ENCODE measurements at regions not wholly inside any gene's neighbourhood (a gene's known extent, or its start where the extent isn't known, plus 50 kb on each side); places are given as distances from the start of the nearest gene placed in this dataset.

DNA sequence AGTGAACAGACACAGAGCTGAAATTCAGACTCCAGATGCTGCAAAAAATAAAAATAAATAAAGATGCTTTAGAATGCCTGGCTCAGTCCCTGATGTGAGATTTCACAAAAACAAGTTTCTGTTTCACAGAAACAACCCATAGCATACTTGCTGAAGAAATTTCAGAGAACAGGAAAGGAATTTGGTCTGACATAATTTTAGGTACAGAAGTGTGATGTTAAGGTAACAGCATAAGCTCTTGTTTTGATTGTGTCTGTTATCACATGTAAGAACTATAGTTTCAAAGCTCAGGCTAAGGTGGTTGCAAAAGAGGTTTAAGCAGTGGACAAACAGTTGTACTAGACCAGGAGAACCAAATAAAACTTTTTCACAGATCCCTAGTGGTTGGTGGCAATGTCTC is 152.1 kb downstream of the PTGER3 start (continued):
- TF ChIP-seq TRIM24 (CRISPR knock-in tag; IDR thresholded peaks at IDR 0.05), result no peak

DNA sequence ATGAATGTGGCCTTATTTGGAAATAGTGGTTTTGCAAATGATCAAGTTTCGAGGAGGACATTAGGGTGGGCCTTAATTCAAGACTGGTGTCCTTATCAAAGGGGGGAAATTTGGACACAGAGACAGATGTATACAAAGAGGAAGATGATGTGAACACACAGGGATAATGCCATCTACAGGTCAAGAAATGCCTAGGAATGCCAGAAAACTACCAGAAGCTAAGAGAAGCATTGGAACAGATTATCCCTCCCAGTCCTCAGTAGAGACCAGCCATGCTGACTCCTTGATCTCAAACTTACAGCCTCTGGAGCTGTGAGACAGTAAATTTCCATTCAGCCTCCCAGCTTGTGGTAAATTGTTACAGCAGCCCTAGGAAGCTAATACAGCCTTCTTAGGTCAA is 151.4 kb downstream of the PTGER3 start:
- Histone ChIP-seq H3K79me2 (ENCODE audit: insufficient read depth, low read length) (no peaks in the 10 kb centered on the region), H2AFZ (ENCODE audit: low read length) (no peak overlapping the region), H3K36me3 (replicated peaks in 1 of 2; ENCODE audit: control insufficient read depth in 1 of 2, insufficient read depth in 2 of 2, low read length in 2 of 2) (no peaks in the 10 kb centered on the region), H3K9ac (ENCODE audit: insufficient read depth, low read depth, low read length) (no peak overlapping the region), H3K4me2 (ENCODE audit: low read depth, low read length) (no peak overlapping the region), H3K4me3 (replicated peaks in 1 of 3; ENCODE audit: insufficient read depth in 1 of 3, low read depth in 2 of 3, low read length in 3 of 3) (no peak overlapping the region), H3K27ac (ENCODE audit: extremely low read length, insufficient read depth, low read length) (no peak overlapping the region), H4K20me1 (ENCODE audit: insufficient read depth, low read length) (no peaks in the 10 kb centered on the region), H3K27me3 (ENCODE audit: control insufficient read depth in 1 of 2, insufficient read depth in 2 of 2, low read length in 2 of 2) (no peaks in the 10 kb centered on the region), H3K4me1 (ENCODE audit: insufficient read depth, low read length) (no peaks in the 10 kb centered on the region), H3K9me3 (ENCODE audit: low read length) (no peaks in the 10 kb centered on the region)
- intact Hi-C loops (cut with micrococcal nuclease; ENCODE audit: unreplicated experiment) (loop anchor here (1.0 kb wide), 1 partner anchor 211 kb away; no protein-coding TSS in a partner anchor), in situ Hi-C loops (cut with HindIII; ENCODE audit: extremely low pct_ligation_motif_present, low pct_unique_long_range_greater_than_20kb) (no loop called here)
- ATAC-seq (0 out of 3 replicates have a peak, but pooled peaks have one; percentile 29), DNase-seq (ENCODE audit: low spot score) (no peak), FAIRE-seq (no peak)
- CTCF ChIA-PET (ENCODE audit: low intra/inter-chr PET ratio, low total read pairs), result no interaction called here
- WGBS (ENCODE audit: low lambda C conversion rate), result 0% methylated on average over 1 of the region's 1 CpG
- BruUV-seq (replicated peaks), result no TSS peak
- TF ChIP-seq, protein P1, sequence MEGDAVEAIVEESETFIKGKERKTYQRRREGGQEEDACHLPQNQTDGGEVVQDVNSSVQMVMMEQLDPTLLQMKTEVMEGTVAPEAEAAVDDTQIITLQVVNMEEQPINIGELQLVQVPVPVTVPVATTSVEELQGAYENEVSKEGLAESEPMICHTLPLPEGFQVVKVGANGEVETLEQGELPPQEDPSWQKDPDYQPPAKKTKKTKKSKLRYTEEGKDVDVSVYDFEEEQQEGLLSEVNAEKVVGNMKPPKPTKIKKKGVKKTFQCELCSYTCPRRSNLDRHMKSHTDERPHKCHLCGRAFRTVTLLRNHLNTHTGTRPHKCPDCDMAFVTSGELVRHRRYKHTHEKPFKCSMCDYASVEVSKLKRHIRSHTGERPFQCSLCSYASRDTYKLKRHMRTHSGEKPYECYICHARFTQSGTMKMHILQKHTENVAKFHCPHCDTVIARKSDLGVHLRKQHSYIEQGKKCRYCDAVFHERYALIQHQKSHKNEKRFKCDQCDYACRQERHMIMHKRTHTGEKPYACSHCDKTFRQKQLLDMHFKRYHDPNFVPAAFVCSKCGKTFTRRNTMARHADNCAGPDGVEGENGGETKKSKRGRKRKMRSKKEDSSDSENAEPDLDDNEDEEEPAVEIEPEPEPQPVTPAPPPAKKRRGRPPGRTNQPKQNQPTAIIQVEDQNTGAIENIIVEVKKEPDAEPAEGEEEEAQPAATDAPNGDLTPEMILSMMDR (CRISPR knock-in tag; IDR thresholded peaks at IDR 0.05), result 0 out of 2 replicates have a peak, but pooled peaks have one; percentile 16
- no peak for TF ChIP-seq CEBPB (IDR thresholded peaks at IDR 0.05; ENCODE audit: borderline replicate concordance, low read depth, low read length)
- POLR2A ChIA-PET, result no interaction called here

DNA sequence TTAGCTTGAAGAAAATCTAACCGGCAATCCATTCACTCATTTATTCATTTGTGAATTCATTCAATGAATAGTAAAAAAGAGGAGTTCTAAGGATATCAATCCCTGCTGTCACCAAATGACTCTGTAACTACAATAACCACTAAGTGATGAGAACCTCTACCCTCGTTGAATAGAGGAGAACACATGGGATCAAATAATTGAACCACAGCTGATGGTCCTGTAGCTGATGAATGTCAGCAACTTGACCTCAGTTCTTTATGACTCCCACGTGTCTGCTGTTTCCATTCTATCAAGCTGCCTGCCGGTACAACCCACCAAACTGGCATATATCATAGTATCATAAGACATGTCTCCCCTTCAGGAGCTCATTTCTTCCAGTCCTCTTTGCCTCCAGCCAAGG is 150.3 kb downstream of the PTGER3 start:
- Histone ChIP-seq H3K27ac (ENCODE audit: extremely low read length, insufficient read depth, low read length) (no peak overlapping the region), H3K9ac (ENCODE audit: insufficient read depth, low read depth, low read length) (no peak overlapping the region), H3K27me3 (ENCODE audit: control insufficient read depth in 1 of 2, insufficient read depth in 2 of 2, low read length in 2 of 2) (no peaks in the 10 kb centered on the region), H4K20me1 (ENCODE audit: insufficient read depth, low read length) (no peaks in the 10 kb centered on the region), H3K4me3 (replicated peaks in 1 of 3; ENCODE audit: insufficient read depth in 1 of 3, low read depth in 2 of 3, low read length in 3 of 3) (no peak overlapping the region), H3K36me3 (replicated peaks in 1 of 2; ENCODE audit: control insufficient read depth in 1 of 2, insufficient read depth in 2 of 2, low read length in 2 of 2) (no peaks in the 10 kb centered on the region), H3K79me2 (ENCODE audit: insufficient read depth, low read length) (no peaks in the 10 kb centered on the region), H3K9me3 (ENCODE audit: low read length) (no peaks in the 10 kb centered on the region), H2AFZ (ENCODE audit: low read length) (no peak overlapping the region), H3K4me1 (ENCODE audit: insufficient read depth, low read length) (no peaks in the 10 kb centered on the region), H3K4me2 (ENCODE audit: low read depth, low read length) (no peak overlapping the region)
- BruUV-seq (replicated peaks), result no TSS peak
- ChIA-PET CTCF (ENCODE audit: low intra/inter-chr PET ratio, low total read pairs) (no interaction called here), POLR2A (no interaction called here)
- in situ Hi-C loops (cut with HindIII; ENCODE audit: extremely low pct_ligation_motif_present, low pct_unique_long_range_greater_than_20kb) (no loop called here), intact Hi-C loops (cut with micrococcal nuclease; ENCODE audit: unreplicated experiment) (no loop called here)
- 2% methylated on average over 4 of the region's 4 CpGs for WGBS (ENCODE audit: low lambda C conversion rate)
- ATAC-seq (no peak), DNase-seq (ENCODE audit: low spot score) (no peak), FAIRE-seq (no peak)
- TF ChIP-seq ZNF329 (CRISPR knock-in tag; IDR thresholded peaks at IDR 0.05; ENCODE audit: low read depth) (no peak), ZNF776 (CRISPR knock-in tag; IDR thresholded peaks at IDR 0.05) (no peak), GPN1 (CRISPR knock-in tag; IDR thresholded peaks at IDR 0.05; ENCODE audit: borderline replicate concordance) (no peak), MTF1 (CRISPR knock-in tag; IDR thresholded peaks at IDR 0.05) (no peak), ZNF652 (CRISPR knock-in tag; IDR thresholded peaks at IDR 0.05; ENCODE audit: borderline replicate concordance, low read depth) (no peak), PHF20 (CRISPR knock-in tag; IDR thresholded peaks at IDR 0.05) (no peak), ZBTB8A (CRISPR knock-in tag; IDR thresholded peaks at IDR 0.05; ENCODE audit: borderline replicate concordance, low read depth) (no peak), ISL2 (CRISPR knock-in tag; IDR thresholded peaks at IDR 0.05) (no peak), ELF1 (CRISPR knock-in tag; IDR thresholded peaks at IDR 0.05) (no peak)
- TF ChIP-seq, protein P2, sequence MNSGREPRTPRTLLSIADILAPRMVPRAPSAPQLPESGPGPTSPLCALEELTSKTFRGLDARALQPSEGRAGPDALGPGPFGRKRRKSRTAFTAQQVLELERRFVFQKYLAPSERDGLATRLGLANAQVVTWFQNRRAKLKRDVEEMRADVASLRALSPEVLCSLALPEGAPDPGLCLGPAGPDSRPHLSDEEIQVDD (CRISPR knock-in tag; IDR thresholded peaks at IDR 0.05; ENCODE audit: borderline replicate concordance), result no peak
- TF ChIP-seq, protein P3, sequence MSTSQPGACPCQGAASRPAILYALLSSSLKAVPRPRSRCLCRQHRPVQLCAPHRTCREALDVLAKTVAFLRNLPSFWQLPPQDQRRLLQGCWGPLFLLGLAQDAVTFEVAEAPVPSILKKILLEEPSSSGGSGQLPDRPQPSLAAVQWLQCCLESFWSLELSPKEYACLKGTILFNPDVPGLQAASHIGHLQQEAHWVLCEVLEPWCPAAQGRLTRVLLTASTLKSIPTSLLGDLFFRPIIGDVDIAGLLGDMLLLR (CRISPR knock-in tag; IDR thresholded peaks at IDR 0.05), result no peak
